ENCODE measurements at regions not wholly inside any gene's neighbourhood (a gene's known extent, or its start where the extent isn't known, plus 50 kb on each side); places are given as distances from the start of the nearest gene placed in this dataset.

DNA sequence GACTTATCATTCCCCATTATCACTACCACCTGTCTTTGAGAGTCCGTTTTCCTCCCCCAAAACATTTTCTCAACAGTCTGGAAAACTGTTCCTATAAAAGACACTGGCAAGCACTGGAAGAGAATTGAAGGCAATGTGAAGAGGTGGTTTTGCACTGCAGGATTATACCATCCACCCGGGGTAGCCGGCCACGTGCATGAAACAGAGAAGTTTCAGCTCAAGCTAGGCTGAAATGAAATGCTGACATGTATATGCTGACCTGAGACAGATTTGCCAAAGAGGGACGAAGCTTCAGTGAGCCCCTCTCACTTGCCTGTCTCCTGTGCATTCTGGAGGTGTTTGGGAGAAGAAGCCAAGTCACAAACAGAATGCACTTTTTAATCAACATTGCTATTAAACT, 567.0 kb downstream of the EBF1 start:
- TF ChIP-seq, protein P1, sequence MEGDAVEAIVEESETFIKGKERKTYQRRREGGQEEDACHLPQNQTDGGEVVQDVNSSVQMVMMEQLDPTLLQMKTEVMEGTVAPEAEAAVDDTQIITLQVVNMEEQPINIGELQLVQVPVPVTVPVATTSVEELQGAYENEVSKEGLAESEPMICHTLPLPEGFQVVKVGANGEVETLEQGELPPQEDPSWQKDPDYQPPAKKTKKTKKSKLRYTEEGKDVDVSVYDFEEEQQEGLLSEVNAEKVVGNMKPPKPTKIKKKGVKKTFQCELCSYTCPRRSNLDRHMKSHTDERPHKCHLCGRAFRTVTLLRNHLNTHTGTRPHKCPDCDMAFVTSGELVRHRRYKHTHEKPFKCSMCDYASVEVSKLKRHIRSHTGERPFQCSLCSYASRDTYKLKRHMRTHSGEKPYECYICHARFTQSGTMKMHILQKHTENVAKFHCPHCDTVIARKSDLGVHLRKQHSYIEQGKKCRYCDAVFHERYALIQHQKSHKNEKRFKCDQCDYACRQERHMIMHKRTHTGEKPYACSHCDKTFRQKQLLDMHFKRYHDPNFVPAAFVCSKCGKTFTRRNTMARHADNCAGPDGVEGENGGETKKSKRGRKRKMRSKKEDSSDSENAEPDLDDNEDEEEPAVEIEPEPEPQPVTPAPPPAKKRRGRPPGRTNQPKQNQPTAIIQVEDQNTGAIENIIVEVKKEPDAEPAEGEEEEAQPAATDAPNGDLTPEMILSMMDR (conservative IDR thresholded peaks at IDR 0.05 in 1 of 2, IDR thresholded peaks at IDR 0.05 in 1 of 2; ENCODE audit: extremely low read depth in 1 of 2, insufficient read depth in 1 of 2, low read depth in 1 of 2, low read length in 2 of 2) = no peak
- TF ChIP-seq EZH2 (IDR thresholded peaks at IDR 0.05; ENCODE audit: borderline replicate concordance, low read length) = no peak
